ENCODE measurements at regions not wholly inside any gene's neighbourhood (a gene's known extent, or its start where the extent isn't known, plus 50 kb on each side); places are given as distances from the start of the nearest gene placed in this dataset.

DNA sequence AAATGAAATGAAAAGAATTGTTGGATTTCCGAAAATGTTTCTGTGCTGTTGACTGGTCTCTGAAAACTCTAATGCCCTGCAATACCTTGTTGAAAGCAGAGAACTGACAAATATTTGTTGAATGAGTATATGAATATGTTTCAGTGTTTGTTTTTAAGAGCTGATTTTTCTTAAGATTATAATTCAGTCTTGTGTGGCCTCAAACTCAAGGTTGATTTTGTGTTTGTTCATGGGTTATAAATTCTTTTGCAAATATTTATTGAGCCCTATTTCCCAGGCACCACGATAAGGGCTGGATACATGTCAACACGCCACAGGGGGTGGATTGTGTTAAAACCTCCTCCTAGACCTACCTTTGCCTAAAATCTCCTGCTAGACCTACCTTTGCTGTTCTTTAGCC, 203.9 kb upstream of the PLPP4 start:
- TF ChIP-seq, protein P1, sequence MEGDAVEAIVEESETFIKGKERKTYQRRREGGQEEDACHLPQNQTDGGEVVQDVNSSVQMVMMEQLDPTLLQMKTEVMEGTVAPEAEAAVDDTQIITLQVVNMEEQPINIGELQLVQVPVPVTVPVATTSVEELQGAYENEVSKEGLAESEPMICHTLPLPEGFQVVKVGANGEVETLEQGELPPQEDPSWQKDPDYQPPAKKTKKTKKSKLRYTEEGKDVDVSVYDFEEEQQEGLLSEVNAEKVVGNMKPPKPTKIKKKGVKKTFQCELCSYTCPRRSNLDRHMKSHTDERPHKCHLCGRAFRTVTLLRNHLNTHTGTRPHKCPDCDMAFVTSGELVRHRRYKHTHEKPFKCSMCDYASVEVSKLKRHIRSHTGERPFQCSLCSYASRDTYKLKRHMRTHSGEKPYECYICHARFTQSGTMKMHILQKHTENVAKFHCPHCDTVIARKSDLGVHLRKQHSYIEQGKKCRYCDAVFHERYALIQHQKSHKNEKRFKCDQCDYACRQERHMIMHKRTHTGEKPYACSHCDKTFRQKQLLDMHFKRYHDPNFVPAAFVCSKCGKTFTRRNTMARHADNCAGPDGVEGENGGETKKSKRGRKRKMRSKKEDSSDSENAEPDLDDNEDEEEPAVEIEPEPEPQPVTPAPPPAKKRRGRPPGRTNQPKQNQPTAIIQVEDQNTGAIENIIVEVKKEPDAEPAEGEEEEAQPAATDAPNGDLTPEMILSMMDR (IDR thresholded peaks at IDR 0.05; ENCODE audit: poor library complexity): no peak
- no peak for TF ChIP-seq EZH2 (IDR thresholded peaks at IDR 0.05; ENCODE audit: borderline replicate concordance)
- TF ChIP-seq EZH2phosphoT487 (IDR thresholded peaks at IDR 0.05; ENCODE audit: low read depth, severe bottlenecking, unreplicated experiment): no peak
